H1 (cell line): ENCODE measurements at regions not wholly inside any gene's neighbourhood (a gene's known extent, or its start where the extent isn't known, plus 50 kb on each side); places are given as distances from the start of the nearest gene placed in this dataset.

ENCODE experiments used
- CTCF ChIA-PET: fragments of 300-600 bp; sonication (Branson Sonifier 250); formaldehyde crosslinking; loops from one replicate; lab custom pipeline; 2021; ENCODE audit not compliant: partially characterized antibody; lab: Charles Lee
- POLR2A ChIA-PET: fragments of 300-600 bp; sonication (Branson Sonifier 250); formaldehyde crosslinking; loops from one replicate; lab custom pipeline; 2021; ENCODE audit warnings: inconsistent platforms; ENCODE audit not compliant: partially characterized antibody; lab: Charles Lee
- DNase-seq, 2 experiments: peaks; one replicate each; pipeline versions ENCODE4 v3.0.0 to v3.0.0-alpha.2; 2010 to 2022; ENCODE audit warnings: low spot score in 2 of 2, low read depth in 1 of 2, mixed read lengths in 1 of 2
- FAIRE-seq: peaks from 2 replicates; lab custom pipeline; 2011; peaks lifted over from hg19 to GRCh38; lab: Jason Lieb, UNC
- H2AFZ ChIP-seq: 2 replicates; pipeline ENCODE4 v1.8.1; 2012; ENCODE audit warnings: low read length, inconsistent platforms
- H2AK5ac ChIP-seq: 2 replicates; pipeline ENCODE4 v1.6.1; 2013; ENCODE audit warnings: low read depth, low read length
- H2BK120ac ChIP-seq: replicated peaks from 2 replicates; pipeline ENCODE3; 2013; ENCODE audit warnings: low read depth, low read length, inconsistent platforms
- H2BK12ac ChIP-seq: 2 replicates; pipeline ENCODE4 v1.6.1; 2013; ENCODE audit warnings: low read depth, low read length
- H2BK15ac ChIP-seq: 2 replicates; pipeline ENCODE4 v1.6.1; 2013; ENCODE audit warnings: low read length
- H2BK20ac ChIP-seq: 2 replicates; pipeline ENCODE4 v1.6.1; 2013; ENCODE audit warnings: low read length
- H2BK5ac ChIP-seq: 2 replicates; pipeline ENCODE4 v1.6.1; 2013; ENCODE audit warnings: low read depth, low read length
- H3K14ac ChIP-seq: 2 replicates; pipeline ENCODE4 v1.6.1; 2013; ENCODE audit warnings: inconsistent platforms; ENCODE audit not compliant: insufficient read length
- H3K18ac ChIP-seq: 2 replicates; pipeline ENCODE4 v1.6.1; 2013; ENCODE audit warnings: low read length; ENCODE audit errors: extremely low read depth
- H3K23ac ChIP-seq: 2 replicates; pipeline ENCODE4 v1.6.1; 2013; ENCODE audit warnings: inconsistent platforms; ENCODE audit not compliant: insufficient read length
- H3K23me2 ChIP-seq: 2 replicates; pipeline ENCODE4 v1.6.1; 2013; ENCODE audit warnings: low read depth, low read length
- H3K27ac ChIP-seq: 2 replicates; pipeline ENCODE4 v1.6.1; 2011; ENCODE audit warnings: low read depth, low read length, inconsistent platforms
- H3K27me3 ChIP-seq, 4 experiments: replicated peaks in 1 of 4; 1 replicate in 1 of 4; 2 replicates in 3 of 4; pipeline versions ENCODE4 v1.6.1 to v1.8.1; 2011 to 2013; ENCODE audit warnings: low read length in 3 of 4, mild to moderate bottlenecking in 3 of 4, inconsistent platforms in 2 of 4, mixed read lengths in 2 of 4, moderate library complexity in 1 of 4; ENCODE audit not compliant: control insufficient read depth in 3 of 4, insufficient read depth in 3 of 4; ENCODE audit errors: extremely low read depth in 1 of 4
- H3K36me3 ChIP-seq, 4 experiments: 2 replicates each; pipeline versions ENCODE4 v1.6.1 to v1.8.1; 2011 to 2013; ENCODE audit warnings: mild to moderate bottlenecking in 4 of 4, low read length in 3 of 4, moderate library complexity in 2 of 4, control low read depth in 1 of 4, inconsistent platforms in 1 of 4; ENCODE audit not compliant: insufficient read depth in 4 of 4, control insufficient read depth in 2 of 4
- H3K4ac ChIP-seq: replicated peaks from 2 replicates; pipeline ENCODE3; 2013; ENCODE audit warnings: low read length, low read depth, mixed read lengths, inconsistent platforms; ENCODE audit not compliant: insufficient read length
- H3K4me1 ChIP-seq, 4 experiments: replicated peaks in 1 of 4; 1 replicate in 1 of 4; 2 replicates in 3 of 4; pipeline versions ENCODE4 v1.6.1 to v1.8.1; 2011 to 2013; ENCODE audit warnings: low read length in 3 of 4, inconsistent platforms in 2 of 4, mixed read lengths in 1 of 4; ENCODE audit not compliant: insufficient read depth in 4 of 4, control insufficient read depth in 3 of 4
- H3K4me2 ChIP-seq, 2 experiments: 2 replicates each; pipeline versions ENCODE4 v1.6.1 to v1.8.1; 2011 to 2013; ENCODE audit warnings: low read depth in 2 of 2, low read length in 2 of 2, control low read depth in 1 of 2, inconsistent platforms in 1 of 2, mild to moderate bottlenecking in 1 of 2; ENCODE audit not compliant: insufficient read depth in 1 of 2
- H3K4me3 ChIP-seq, 4 experiments: fragments of 200-600, 300-600 bp in 1 of 4; sonication (generic), shearing (Covaris generic), sonication (Bioruptor Twin) in 1 of 4; 2 replicates each; pipeline versions ENCODE4 v1.5.1 to v1.8.1; 2011 to 2016; ENCODE audit warnings: low read length in 4 of 4, low read depth in 3 of 4, control low read depth in 2 of 4, inconsistent platforms in 2 of 4, mild to moderate bottlenecking in 2 of 4, mixed read lengths in 1 of 4, moderate library complexity in 1 of 4; ENCODE audit not compliant: insufficient read depth in 2 of 4; ENCODE audit errors: extremely low read depth in 1 of 4
- H3K56ac ChIP-seq: replicated peaks from 2 replicates; pipeline ENCODE3; 2013; ENCODE audit warnings: low read depth, mild to moderate bottlenecking, mixed read lengths, low read length, inconsistent platforms; ENCODE audit not compliant: insufficient read length
- H3K79me1 ChIP-seq: 2 replicates; pipeline ENCODE4 v1.6.1; 2013; ENCODE audit warnings: low read depth, low read length, control low read depth
- H3K79me2 ChIP-seq, 2 experiments: 2 replicates each; pipeline versions ENCODE4 v1.6.1 to v1.8.1; 2012 to 2013; ENCODE audit warnings: low read length in 2 of 2, mild to moderate bottlenecking in 2 of 2, inconsistent platforms in 1 of 2; ENCODE audit not compliant: insufficient read depth in 2 of 2, control insufficient read depth in 1 of 2
- H3K9ac ChIP-seq, 4 experiments: replicated peaks in 1 of 4; 1 replicate in 1 of 4; 2 replicates in 3 of 4; pipeline versions ENCODE4 v1.6.1 to v1.8.1; 2011 to 2013; ENCODE audit warnings: low read depth in 3 of 4, low read length in 3 of 4, control low read depth in 2 of 4, mild to moderate bottlenecking in 2 of 4, moderate library complexity in 2 of 4, inconsistent platforms in 1 of 4; ENCODE audit errors: extremely low read depth in 1 of 4
- H3K9me3 ChIP-seq, 2 experiments: 2 replicates each; pipeline versions ENCODE4 v1.6.1 to v1.8.1; 2012 to 2013; ENCODE audit warnings: mild to moderate bottlenecking in 2 of 2, moderate library complexity in 2 of 2, control low read depth in 1 of 2, inconsistent platforms in 1 of 2, low read depth in 1 of 2, low read length in 1 of 2, mixed read lengths in 1 of 2; ENCODE audit not compliant: insufficient read depth in 2 of 2
- H4K20me1 ChIP-seq, 2 experiments: replicated peaks in 1 of 2; 2 replicates each; pipeline versions ENCODE3 to v1.8.1; 2011 to 2013; ENCODE audit warnings: inconsistent platforms in 2 of 2, low read length in 2 of 2, mild to moderate bottlenecking in 1 of 2; ENCODE audit not compliant: insufficient read depth in 2 of 2, control insufficient read depth in 1 of 2
- H4K5ac ChIP-seq: 2 replicates; pipeline ENCODE4 v1.6.1; 2013; ENCODE audit warnings: low read length, low read depth, mixed read lengths, inconsistent platforms; ENCODE audit not compliant: insufficient read length
- H4K8ac ChIP-seq: 2 replicates; pipeline ENCODE4 v1.8.0; 2013; ENCODE audit warnings: mild to moderate bottlenecking, moderate library complexity, low read length, inconsistent platforms; ENCODE audit not compliant: insufficient read depth; ENCODE audit errors: extremely low read depth
- H4K91ac ChIP-seq: replicated peaks from 2 replicates; pipeline ENCODE3; 2013; ENCODE audit warnings: low read length, mixed read lengths, inconsistent platforms; ENCODE audit not compliant: insufficient read length
- ASH2L ChIP-seq: fragments of 200-600, 300-600 bp; sonication (generic); IDR thresholded peaks from one replicate; pipeline ENCODE4 v1.7.1; 2017; ENCODE audit warnings: low read length
- POLR2A ChIP-seq, 2 experiments: IDR thresholded peaks; 1 replicate in 1 of 2; 2 replicates in 1 of 2; pipeline ENCODE4 v1.6.1; 2011; ENCODE audit warnings: low read depth in 2 of 2, low read length in 2 of 2, mild to moderate bottlenecking in 2 of 2; ENCODE audit errors: control extremely low read depth in 1 of 2
- WGBS, 2 experiments: shearing (Covaris generic) in 1 of 2; methylation state at CpG; one replicate each; pipeline versions ENCODE4 v1.1.6 to v1.1.7; 2013 to 2015; ENCODE audit warnings: low lambda C conversion rate in 2 of 2, mixed read lengths in 2 of 2, inconsistent platforms in 1 of 2, low coverage in 1 of 2, missing lambda C conversion rate in 1 of 2; ENCODE audit not compliant: insufficient replicate concordance in 2 of 2, insufficient coverage in 1 of 2, insufficient read length in 1 of 2; ENCODE audit errors: extremely low coverage in 1 of 2, missing lambda C conversion rate in 1 of 2; 5-methylcytosine and 5-hydroxymethylcytosine counted together

GRCh38 chr10:130720235-130720634, 584.0 kb downstream of the GLRX3 start:
- Histone ChIP-seq H3K36me3 (no peaks in the 10 kb centered on the region), H3K18ac (no peak overlapping the region), H3K9me3 (no peaks in the 10 kb centered on the region), H3K4me2 (no peak overlapping the region), H4K20me1 (no peaks in the 10 kb centered on the region), H4K8ac (no peak overlapping the region), H3K4me1 (no peaks in the 10 kb centered on the region), H3K79me2 (no peaks in the 10 kb centered on the region), H3K4ac (no peak overlapping the region), H2BK12ac (no peak overlapping the region), H2BK15ac (no peak overlapping the region)
- ChIA-PET POLR2A (no interaction called here), CTCF (interaction anchor here (1.1 to 2.7 kb wide), 2 partner anchors 13 to 364 kb away, joined by 3 to 9 read pairs; no protein-coding TSS in a partner anchor)
- FAIRE-seq: no peak
- TF ChIP-seq POLR2A (IDR thresholded peaks at IDR 0.05; ENCODE audit: control extremely low read depth in 1 of 2, low read depth in 2 of 2, low read length in 2 of 2) (no peak), ASH2L (no peak)
- TF ChIP-seq, all 59 proteins: peak for 0
- H3K14ac ChIP-seq: no peak overlapping the region
- no peak overlapping the region for H2BK120ac ChIP-seq
- no peak overlapping the region for H3K4me3 ChIP-seq
- H2BK20ac ChIP-seq: no peak overlapping the region
- H3K79me1 ChIP-seq: no peaks in the 10 kb centered on the region
- H3K23ac ChIP-seq: no peak overlapping the region
- DNase-seq: no peak
- H2AK5ac ChIP-seq: no peak overlapping the region
- H2AFZ ChIP-seq: no peak overlapping the region
- no peak overlapping the region for H4K5ac ChIP-seq
- H3K23me2 ChIP-seq: peaks cover 3% of the 10 kb centered on the region; the same call in 1 of the 2 replicates
- no peaks in the 10 kb centered on the region; a peak in 1 of 7 replicates for H3K27me3 ChIP-seq
- no peak overlapping the region for H3K27ac ChIP-seq
- H4K91ac ChIP-seq: no peak overlapping the region
- no peak overlapping the region for H3K56ac ChIP-seq
- H3K9ac ChIP-seq: no peak overlapping the region
- no peak overlapping the region for H2BK5ac ChIP-seq
- 95% methylated on average over 5 of the region's 5 CpGs; no CpG with 5 or more reads in 1 of the 2 experiments for WGBS, 2 experiments
